GM19372 (cell line): ENCODE measurements at regions not wholly inside any gene's neighbourhood (a gene's known extent, or its start where the extent isn't known, plus 50 kb on each side); places are given as distances from the start of the nearest gene placed in this dataset.

ENCODE experiments used
- ATAC-seq: cut with Tn5 transposase; IDR thresholded peaks from one replicate; pipeline ENCODE4 v1.9.1; 2021; ENCODE audit warnings: mild to moderate bottlenecking, low read depth, moderate library complexity; ENCODE audit not compliant: unreplicated experiment

GRCh38 chr15:47944637-47945288 is 176.0 kb upstream of the SLC24A5 start:
- ATAC-seq: no peak

GRCh38 chr15:47945872-47946650 is 174.7 kb upstream of the SLC24A5 start:
- no peak for ATAC-seq

GRCh38 chr15:47949815-47950214 is 171.0 kb upstream of the SLC24A5 start:
- no peak for ATAC-seq

- ATAC-seq: no peak
Measured at GRCh38 chr15:47950447-47950846, 170.3 kb upstream of the SLC24A5 start.

GRCh38 chr15:47951781-47952180 is 169.0 kb upstream of the SLC24A5 start:
- ATAC-seq: no peak

GRCh38 chr15:47954196-47954595 is 166.6 kb upstream of the SLC24A5 start:
- ATAC-seq: no peak

- ATAC-seq: no peak
Measured at GRCh38 chr15:47955021-47955420, 165.8 kb upstream of the SLC24A5 start.

GRCh38 chr15:47959617-47960413 is 161.0 kb upstream of the SLC24A5 start:
- ATAC-seq: no peak

GRCh38 chr15:47961401-47962090 is 159.2 kb upstream of the SLC24A5 start:
- peak; percentile 82 for ATAC-seq

GRCh38 chr15:47963265-47963664 is 157.5 kb upstream of the SLC24A5 start:
- ATAC-seq: no peak

- no peak for ATAC-seq
Measured at GRCh38 chr15:47964229-47964628, 156.6 kb upstream of the SLC24A5 start.

GRCh38 chr15:47965297-47965696 is 155.5 kb upstream of the SLC24A5 start:
- ATAC-seq: no peak

- ATAC-seq: no peak
Measured at GRCh38 chr15:47968593-47968992, 152.2 kb upstream of the SLC24A5 start.

GRCh38 chr15:47971637-47972036 is 149.2 kb upstream of the SLC24A5 start:
- no peak for ATAC-seq

- ATAC-seq: no peak
Measured at GRCh38 chr15:47972738-47973137, 148.1 kb upstream of the SLC24A5 start.

GRCh38 chr15:47974724-47975123 is 146.1 kb upstream of the SLC24A5 start:
- ATAC-seq: no peak

- no peak for ATAC-seq
Measured at GRCh38 chr15:47975427-47975826, 145.4 kb upstream of the SLC24A5 start.

GRCh38 chr15:47983533-47983932 is 137.3 kb upstream of the SLC24A5 start:
- ATAC-seq: no peak

GRCh38 chr15:47985568-47985967 is 135.2 kb upstream of the SLC24A5 start:
- ATAC-seq: no peak

- ATAC-seq: no peak
Measured at GRCh38 chr15:47987461-47987860, 133.3 kb upstream of the SLC24A5 start.
